ENCODE measurements at regions not wholly inside any gene's neighbourhood (a gene's known extent, or its start where the extent isn't known, plus 50 kb on each side); places are given as distances from the start of the nearest gene placed in this dataset.

- DNase-seq: no peak
- TF ChIP-seq GATA1 (IDR thresholded peaks at IDR 0.05; ENCODE audit: low read depth, low read length) (no peak), POLR2A (IDR thresholded peaks at IDR 0.05; ENCODE audit: low read length) (no peak)
Measured at GRCh38 chr15:91526424-91526823, 327.1 kb upstream of the SLCO3A1 start.

GRCh38 chr15:91528801-91529200, 324.7 kb upstream of the SLCO3A1 start:
- no peak for TF ChIP-seq POLR2A (IDR thresholded peaks at IDR 0.05; ENCODE audit: low read length)
- no peak for TF ChIP-seq GATA1 (IDR thresholded peaks at IDR 0.05; ENCODE audit: low read depth, low read length)
- no peak for DNase-seq

GRCh38 chr15:91529534-91529933, 324.0 kb upstream of the SLCO3A1 start:
- no peak for TF ChIP-seq GATA1 (IDR thresholded peaks at IDR 0.05; ENCODE audit: low read depth, low read length)
- TF ChIP-seq POLR2A (IDR thresholded peaks at IDR 0.05; ENCODE audit: low read length): no peak
- no peak for DNase-seq

- TF ChIP-seq GATA1 (IDR thresholded peaks at IDR 0.05; ENCODE audit: low read depth, low read length) (no peak), POLR2A (IDR thresholded peaks at IDR 0.05; ENCODE audit: low read length) (no peak)
- no peak for DNase-seq
Measured at GRCh38 chr15:91530279-91530678, 323.2 kb upstream of the SLCO3A1 start.

- TF ChIP-seq GATA1 (IDR thresholded peaks at IDR 0.05; ENCODE audit: low read depth, low read length): no peak
- no peak for TF ChIP-seq POLR2A (IDR thresholded peaks at IDR 0.05; ENCODE audit: low read length)
Measured at GRCh38 chr15:91530956-91531582, 322.4 kb upstream of the SLCO3A1 start.

GRCh38 chr15:91534235-91534634, 319.3 kb upstream of the SLCO3A1 start:
- TF ChIP-seq POLR2A (IDR thresholded peaks at IDR 0.05; ENCODE audit: low read length): no peak
- TF ChIP-seq GATA1 (IDR thresholded peaks at IDR 0.05; ENCODE audit: low read depth, low read length): no peak
- DNase-seq: no peak

More at GRCh38 chr15:91530956-91531582, 322.4 kb upstream of the SLCO3A1 start:
- DNase-seq: no peak

- TF ChIP-seq POLR2A (IDR thresholded peaks at IDR 0.05; ENCODE audit: low read length): no peak
- no peak for TF ChIP-seq GATA1 (IDR thresholded peaks at IDR 0.05; ENCODE audit: low read depth, low read length)
- DNase-seq: peak in 1 of 2 experiments; percentile 31
Measured at GRCh38 chr15:91534976-91535375, 318.5 kb upstream of the SLCO3A1 start.

GRCh38 chr15:91535856-91536500, 317.5 kb upstream of the SLCO3A1 start:
- DNase-seq: no peak

GRCh38 chr15:91537856-91538255, 315.7 kb upstream of the SLCO3A1 start:
- TF ChIP-seq POLR2A (IDR thresholded peaks at IDR 0.05; ENCODE audit: low read length) (no peak), GATA1 (IDR thresholded peaks at IDR 0.05; ENCODE audit: low read depth, low read length) (no peak)

More at GRCh38 chr15:91535856-91536500, 317.5 kb upstream of the SLCO3A1 start:
- TF ChIP-seq POLR2A (IDR thresholded peaks at IDR 0.05; ENCODE audit: low read length) (no peak), GATA1 (IDR thresholded peaks at IDR 0.05; ENCODE audit: low read depth, low read length) (no peak)

GRCh38 chr15:91538782-91539181, 314.7 kb upstream of the SLCO3A1 start:
- DNase-seq: no peak
- TF ChIP-seq GATA1 (IDR thresholded peaks at IDR 0.05; ENCODE audit: low read depth, low read length) (no peak), POLR2A (IDR thresholded peaks at IDR 0.05; ENCODE audit: low read length) (no peak)

More at GRCh38 chr15:91537856-91538255, 315.7 kb upstream of the SLCO3A1 start:
- no peak for DNase-seq

- no peak for DNase-seq
- TF ChIP-seq GATA1 (IDR thresholded peaks at IDR 0.05; ENCODE audit: low read depth, low read length): no peak
- TF ChIP-seq POLR2A (IDR thresholded peaks at IDR 0.05; ENCODE audit: low read length): no peak
Measured at GRCh38 chr15:91541286-91541685, 312.2 kb upstream of the SLCO3A1 start.

- TF ChIP-seq POLR2A (IDR thresholded peaks at IDR 0.05; ENCODE audit: low read length) (no peak), GATA1 (IDR thresholded peaks at IDR 0.05; ENCODE audit: low read depth, low read length) (no peak)
- DNase-seq: no peak
Measured at GRCh38 chr15:91542226-91542625, 311.3 kb upstream of the SLCO3A1 start.

- no peak for DNase-seq
- TF ChIP-seq POLR2A (IDR thresholded peaks at IDR 0.05; ENCODE audit: low read length): no peak
- no peak for TF ChIP-seq GATA1 (IDR thresholded peaks at IDR 0.05; ENCODE audit: low read depth, low read length)
Measured at GRCh38 chr15:91547356-91547755, 306.2 kb upstream of the SLCO3A1 start.

GRCh38 chr15:91548549-91548948, 305.0 kb upstream of the SLCO3A1 start:
- TF ChIP-seq POLR2A (IDR thresholded peaks at IDR 0.05; ENCODE audit: low read length) (no peak), GATA1 (IDR thresholded peaks at IDR 0.05; ENCODE audit: low read depth, low read length) (no peak)
- no peak for DNase-seq

GRCh38 chr15:91549581-91549980, 303.9 kb upstream of the SLCO3A1 start:
- TF ChIP-seq GATA1 (IDR thresholded peaks at IDR 0.05; ENCODE audit: low read depth, low read length) (no peak), POLR2A (IDR thresholded peaks at IDR 0.05; ENCODE audit: low read length) (no peak)
- DNase-seq: no peak
